Ovary (tissue), 7 donors: ENCODE measurements at regions not wholly inside any gene's neighbourhood (a gene's known extent, or its start where the extent isn't known, plus 50 kb on each side); places are given as distances from the start of the nearest gene placed in this dataset.

Source experiments
- DNase-seq, 5 donors: peaks; one replicate each; pipeline ENCODE4 v3.0.0-alpha.2; 2019 to 2020
- H3K27ac ChIP-seq, 2 donors: fragments of 200-600 bp; one replicate each; pipeline versions ENCODE4 v1.5.1 to v1.8.0; 2019 to 2022
- H3K27me3 ChIP-seq: fragments of 200-600 bp; one replicate; pipeline ENCODE4 v1.8.0; 2022
- H3K36me3 ChIP-seq: fragments of 200-600 bp; sonication (generic); one replicate; pipeline ENCODE4 v1.5.1; 2019
- H3K4me1 ChIP-seq: one replicate; pipeline ENCODE4 v1.8.1; 2013; ENCODE audit warnings: mild to moderate bottlenecking, moderate library complexity; ENCODE audit not compliant: insufficient read depth
- H3K4me3 ChIP-seq: fragments of 200-600 bp; sonication (generic); one replicate; pipeline ENCODE4 v1.5.1; 2017
- H3K9me3 ChIP-seq, 2 donors: fragments of 200-600 bp in 1 of 2; sonication (generic) in 1 of 2; one replicate each; pipeline versions ENCODE4 v1.5.1 to v1.8.1; 2013 to 2019; ENCODE audit warnings: mild to moderate bottlenecking in 1 of 2, moderate library complexity in 1 of 2
- CTCF ChIP-seq, 3 donors: fragments of 450-650 bp in 2 of 3; fragments of 200-600 bp in 1 of 3; IDR thresholded peaks; one replicate each; pipeline versions ENCODE4 v1.5.1 to v1.8.0; 2016 to 2022; ENCODE audit warnings: antibody characterized with exemption in 3 of 3, mild to moderate bottlenecking in 1 of 3
- EP300 ChIP-seq: sonication (generic); formaldehyde crosslinking; IDR thresholded peaks from one replicate; pipeline ENCODE4 v1.6.1; 2017; ENCODE audit warnings: antibody characterized with exemption
- POLR2A ChIP-seq: fragments of 450-650 bp; IDR thresholded peaks from one replicate; pipeline ENCODE4 v1.6.1; 2017; ENCODE audit warnings: antibody characterized with exemption, mild to moderate bottlenecking, moderate library complexity
- WGBS, 3 donors: extraction: QIAGEN DNeasy Blood & Tissue Kit in 1 of 3; methylation state at CpG; one replicate each; pipeline versions ENCODE4 v1.1.5 to v1.1.7; 2013 to 2017; 5-methylcytosine and 5-hydroxymethylcytosine counted together
- intact Hi-C, 4 donors: fragments of 100-400 bp; cut with DNase I; formaldehyde crosslinking; loops; one replicate each; pipeline versions ENCODE4 v1.11.0 to v1.15.1; 2022 to 2023
- donor health status: DM: no; HTN: no; CAD: no; lungs with moderate emphysema.
- donor health status: DM: no; HTN: no; CAD: no.
- donor health status: Bipolar disorder and iron deficiency.
- donor health status: DM: no; HTN: no; CAD: no.
- donor health status: DM: yes; HTN: yes; CAD: no.

- TF ChIP-seq CTCF (IDR thresholded peaks at IDR 0.05) (no peak), EP300 (no peak), POLR2A (no peak)
- Histone ChIP-seq H3K4me1 (no peaks in the 10 kb centered on the region), H3K27me3 (no peaks in the 10 kb centered on the region), H3K4me3 (no peak overlapping the region), H3K27ac (no peak overlapping the region), H3K9me3 (no peaks in the 10 kb centered on the region), H3K36me3 (no peaks in the 10 kb centered on the region)
- intact Hi-C loops = no loop called here
- WGBS, 3 donors = 50 to 56% (median 56%) methylated on average over 4 of the region's 4 CpGs
- no peak for DNase-seq
Observed at GRCh38 chr16:64217789-64218535, 903.9 kb downstream of the CDH11 start.

GRCh38 chr16:64215730-64216129, 906.1 kb downstream of the CDH11 start:
- Histone ChIP-seq H3K27me3 (no peaks in the 10 kb centered on the region), H3K27ac (no peak overlapping the region), H3K36me3 (no peaks in the 10 kb centered on the region), H3K4me1 (no peaks in the 10 kb centered on the region), H3K4me3 (no peak overlapping the region), H3K9me3 (no peaks in the 10 kb centered on the region)
- WGBS, 3 donors = 95 to 98% (median 96%) methylated on average over 3 of the region's 3 CpGs
- DNase-seq = no peak
- TF ChIP-seq EP300 (no peak), POLR2A (no peak), CTCF (IDR thresholded peaks at IDR 0.05) (no peak)
- intact Hi-C loops = no loop called here

- no peak for DNase-seq
- Histone ChIP-seq H3K4me3 (no peak overlapping the region), H3K27ac (no peak overlapping the region), H3K36me3 (no peaks in the 10 kb centered on the region), H3K9me3 (no peaks in the 10 kb centered on the region), H3K4me1 (no peaks in the 10 kb centered on the region), H3K27me3 (no peaks in the 10 kb centered on the region)
- intact Hi-C loops = no loop called here
- TF ChIP-seq POLR2A (no peak), CTCF (IDR thresholded peaks at IDR 0.05) (no peak), EP300 (no peak)
- 73 to 84% (median 74%) methylated on average over 5 of the region's 5 CpGs for WGBS, 3 donors
Observed at GRCh38 chr16:64211331-64211730, 910.5 kb downstream of the CDH11 start.

- no peaks in the 10 kb centered on the region for H3K36me3 ChIP-seq
- TF ChIP-seq POLR2A (no peak), CTCF (IDR thresholded peaks at IDR 0.05) (no peak), EP300 (no peak)
- intact Hi-C loops = no loop called here
- no peak overlapping the region for H3K4me3 ChIP-seq
- no peak overlapping the region for H3K27ac ChIP-seq
- H3K4me1 ChIP-seq = no peaks in the 10 kb centered on the region
- no peaks in the 10 kb centered on the region for H3K27me3 ChIP-seq
- WGBS, 3 donors = 13 to 34% (median 26%) methylated on average over 2 of the region's 2 CpGs
- DNase-seq = no peak
- no peaks in the 10 kb centered on the region for H3K9me3 ChIP-seq
Observed at GRCh38 chr16:64206862-64207261, 915.0 kb downstream of the CDH11 start.
